NCI-H524 treated with DMSO at 0.1 percent for 48 hours (cell line): ENCODE measurements at regions not wholly inside any gene's neighbourhood (a gene's known extent, or its start where the extent isn't known, plus 50 kb on each side); places are given as distances from the start of the nearest gene placed in this dataset.
A peak's percentile ranks its signal among the peaks of the same experiment; 100 is the strongest.
"Not testable (repeated sequence)": the region's sequence is repeated elsewhere in the genome, so short reads cannot be mapped to it uniquely, and the experiment has no call there.

ENCODE experiments used
- DNase-seq: peaks from one replicate; lab custom pipeline; 2025; lab: John Stamatoyannopoulos, UW

- no peak for DNase-seq
Measured at GRCh38 chr12:45490232-45490881, 239.1 kb upstream of the ARID2 start.

GRCh38 chr12:45494279-45494678, 235.2 kb upstream of the ARID2 start:
- DNase-seq = no peak

DNA sequence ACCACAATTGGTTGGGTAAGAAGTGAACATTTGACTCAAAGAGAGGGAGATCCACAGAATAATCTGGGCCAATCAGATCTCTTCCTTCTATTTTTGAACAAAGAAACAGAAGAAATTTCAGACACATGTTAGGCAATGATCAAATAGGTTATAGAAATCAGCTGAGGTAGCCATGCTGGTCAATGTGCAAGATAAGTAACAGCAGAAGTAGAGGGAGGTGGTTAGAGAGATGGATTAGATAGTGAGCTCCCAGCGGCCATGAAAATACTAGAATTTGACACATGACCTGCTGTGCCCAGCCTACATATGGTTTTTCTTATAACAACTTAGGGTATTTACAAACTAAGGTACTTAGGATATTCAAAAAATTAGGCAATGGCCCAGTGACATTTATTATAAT, 230.9 kb upstream of the ARID2 start:
- no peak for DNase-seq

GRCh38 chr12:45502481-45503128, 226.9 kb upstream of the ARID2 start:
- DNase-seq = no peak

DNA sequence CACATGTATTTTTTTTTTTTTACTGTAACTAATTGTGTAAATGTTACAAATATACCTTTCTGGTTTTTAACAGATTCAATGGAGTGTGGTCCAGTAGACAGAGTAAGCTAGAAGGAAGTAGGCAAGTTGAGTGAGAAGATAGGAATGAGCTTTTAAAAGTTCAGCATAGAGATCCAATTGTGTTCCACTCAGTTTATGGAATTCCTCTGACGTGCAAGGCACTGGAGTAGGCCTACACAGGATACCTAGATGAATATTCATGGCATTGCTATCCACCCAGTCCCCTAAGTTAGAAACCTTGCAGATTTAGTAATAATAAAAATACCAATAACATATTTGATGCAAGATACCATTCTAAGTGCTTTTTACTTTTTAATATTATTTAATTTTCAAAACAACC, 225.6 kb upstream of the ARID2 start:
- no peak for DNase-seq

- no peak for DNase-seq
Measured at GRCh38 chr12:45504316-45505010, 225.0 kb upstream of the ARID2 start.

GRCh38 chr12:45509187-45509586, 220.3 kb upstream of the ARID2 start:
- DNase-seq = no peak

- no peak for DNase-seq
Measured at GRCh38 chr12:45509621-45510020, 219.9 kb upstream of the ARID2 start.

- no peak for DNase-seq
Measured at GRCh38 chr12:45517381-45517780, 212.1 kb upstream of the ARID2 start.

DNA sequence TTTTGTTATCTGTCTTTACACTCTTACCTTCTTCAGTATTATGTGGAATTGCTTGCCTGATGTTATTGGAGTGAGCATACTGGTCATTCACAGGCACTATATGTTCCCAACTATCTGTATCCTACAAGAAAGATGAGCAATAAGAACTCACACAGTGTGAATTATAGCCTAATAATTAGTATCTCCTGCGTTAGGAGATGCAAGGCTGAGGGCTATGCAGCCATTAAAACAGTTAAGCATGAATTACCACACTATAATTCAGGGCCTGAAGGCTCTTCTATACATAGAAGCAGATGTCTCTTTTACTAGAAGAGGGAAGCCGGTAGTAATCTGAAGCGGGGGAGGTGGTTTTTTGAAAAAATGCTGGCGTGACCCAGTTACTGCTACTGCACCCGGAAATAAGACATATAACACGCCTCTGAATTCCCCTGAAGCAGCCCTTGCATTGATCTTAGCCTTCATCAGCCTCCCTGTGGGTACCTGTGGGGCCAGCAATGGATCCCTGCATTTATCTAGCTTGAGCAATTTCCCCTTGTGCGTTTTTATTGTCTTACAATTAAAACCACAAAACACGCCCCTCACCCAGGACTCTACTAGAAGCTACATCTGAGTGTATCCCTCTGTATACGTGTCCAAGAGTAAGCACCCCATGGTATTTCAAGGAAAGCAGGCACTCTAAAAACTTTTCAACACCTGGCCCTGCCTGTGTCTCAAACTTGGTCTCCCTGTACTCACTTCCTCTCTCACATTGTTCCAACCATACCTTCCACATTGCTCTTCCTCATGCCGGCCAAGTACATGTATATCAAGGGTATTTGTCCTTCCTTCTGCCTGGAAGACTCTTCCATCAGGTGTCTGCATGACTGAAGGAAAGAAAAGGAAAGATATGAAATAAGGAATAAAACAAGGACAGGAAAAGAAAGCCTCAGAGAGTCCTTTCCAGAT, 210.9 kb upstream of the ARID2 start:
- DNase-seq = no peak

DNA sequence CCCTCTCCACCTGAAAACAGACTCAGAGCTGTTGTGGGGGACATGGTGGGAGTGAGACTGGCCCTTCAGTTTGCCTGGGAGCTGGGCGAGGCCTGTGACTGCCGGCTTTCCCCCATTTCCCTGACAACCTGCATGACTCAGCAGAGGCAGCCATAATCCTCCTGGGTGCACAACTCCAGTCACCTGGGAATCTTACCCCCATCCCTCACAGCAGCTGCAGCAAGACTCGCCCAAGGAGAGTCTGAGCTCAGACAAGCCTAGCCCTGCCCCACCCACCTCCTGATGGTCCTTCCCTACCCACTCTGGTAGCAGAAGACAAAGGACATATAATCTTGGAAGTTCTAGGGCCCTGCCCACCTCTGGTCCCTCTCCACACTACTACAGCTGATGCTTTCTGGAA, 207.3 kb upstream of the ARID2 start:
- DNase-seq = no peak

DNA sequence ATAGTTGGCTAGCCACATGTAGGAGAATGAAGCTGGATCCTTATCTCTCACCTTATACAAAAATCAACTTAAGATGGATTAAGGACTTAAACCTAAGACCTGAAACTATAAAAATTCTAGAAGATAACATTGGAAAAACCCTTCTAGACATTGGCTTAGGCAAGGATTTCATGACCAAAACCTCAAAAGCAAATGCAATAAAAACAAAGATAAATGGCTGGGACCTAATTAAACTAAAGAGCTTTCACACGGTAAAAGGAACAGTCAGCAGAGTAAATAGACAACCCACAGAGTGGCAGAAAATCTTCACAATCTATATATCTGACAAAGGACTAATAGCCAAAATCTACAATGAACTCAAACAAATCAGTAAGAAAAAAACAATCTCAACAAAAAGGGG, 202.7 kb upstream of the ARID2 start:
- DNase-seq = not testable (repeated sequence)

- no peak for DNase-seq
Measured at GRCh38 chr12:45532113-45532512, 197.4 kb upstream of the ARID2 start.

GRCh38 chr12:45535610-45536180, 193.8 kb upstream of the ARID2 start:
- DNase-seq = no peak

GRCh38 chr12:45536284-45536683, 193.2 kb upstream of the ARID2 start:
- DNase-seq = no peak

DNA sequence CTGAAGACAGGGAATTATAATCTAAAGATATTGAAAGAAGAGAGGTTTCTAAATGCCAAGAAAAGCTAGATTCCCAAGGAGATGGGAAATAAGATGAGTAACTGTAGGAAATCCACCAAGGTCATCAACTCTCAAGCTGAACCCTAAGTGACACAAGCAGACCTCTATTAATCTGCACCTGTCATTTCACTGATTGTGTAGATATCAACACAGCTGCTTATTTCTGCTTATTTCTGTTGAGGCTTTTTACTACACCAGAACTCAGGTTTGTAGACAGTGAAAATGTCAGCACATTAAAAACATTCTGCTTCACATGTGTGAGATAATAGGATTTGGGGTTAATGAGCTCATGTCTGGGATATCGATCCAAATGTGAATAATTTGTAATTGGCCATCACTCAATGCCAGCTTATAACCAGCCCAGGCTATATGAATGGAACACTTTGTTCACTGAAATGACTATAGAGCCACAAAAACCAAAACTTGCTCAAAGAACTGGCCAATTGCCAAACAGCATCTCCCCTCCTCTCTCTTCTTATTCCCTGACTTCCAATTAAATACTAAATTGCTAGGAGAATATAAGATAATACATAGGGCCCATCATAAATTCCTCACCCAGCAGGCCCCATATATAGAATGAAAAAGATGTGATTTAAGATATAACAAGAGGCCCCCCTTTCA, 188.7 kb upstream of the ARID2 start:
- peak; percentile 49 for DNase-seq

DNA sequence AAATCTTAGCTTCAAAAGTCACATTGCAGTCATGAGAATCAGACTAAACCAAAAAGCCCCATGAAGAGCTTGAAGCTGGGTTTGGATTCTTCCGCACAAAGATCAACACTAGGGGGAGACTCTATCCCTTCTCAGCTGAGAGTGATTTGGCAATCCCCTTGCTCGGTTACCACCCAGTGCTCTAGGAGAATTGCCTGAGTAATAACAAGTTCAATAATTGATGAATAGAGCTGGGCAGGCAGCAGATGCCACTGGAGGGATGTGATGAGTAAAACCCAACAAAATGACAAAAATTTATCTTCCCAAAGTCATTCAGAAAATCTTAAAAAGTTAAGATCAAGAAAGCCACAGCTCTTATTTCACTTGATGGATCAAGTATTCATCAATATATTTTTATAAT, 185.6 kb upstream of the ARID2 start:
- DNase-seq = peak; percentile 37

GRCh38 chr12:45546545-45546944, 183.0 kb upstream of the ARID2 start:
- no peak for DNase-seq

DNA sequence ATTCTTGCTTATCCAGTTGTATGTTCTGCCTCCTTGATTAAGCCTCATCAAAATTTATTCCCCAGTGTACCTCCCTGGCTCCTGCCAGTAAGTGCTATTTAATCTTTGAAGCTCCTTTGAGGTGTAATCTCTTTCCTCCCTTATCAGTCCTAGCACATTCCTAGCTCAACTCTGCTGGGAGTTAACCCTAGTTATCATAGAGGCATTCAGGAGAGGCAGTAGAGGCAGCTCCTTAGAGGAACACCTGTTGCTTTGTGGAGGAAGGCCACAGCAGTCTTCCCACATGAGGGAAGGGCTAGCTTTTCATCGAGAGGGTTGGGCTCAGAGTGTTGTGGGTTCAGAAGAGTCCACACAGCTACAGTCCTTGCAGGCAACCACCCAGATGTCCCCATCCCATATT, 182.4 kb upstream of the ARID2 start:
- DNase-seq = no peak

- peak; percentile 17 for DNase-seq
Measured at GRCh38 chr12:45547822-45548221, 181.7 kb upstream of the ARID2 start.

DNA sequence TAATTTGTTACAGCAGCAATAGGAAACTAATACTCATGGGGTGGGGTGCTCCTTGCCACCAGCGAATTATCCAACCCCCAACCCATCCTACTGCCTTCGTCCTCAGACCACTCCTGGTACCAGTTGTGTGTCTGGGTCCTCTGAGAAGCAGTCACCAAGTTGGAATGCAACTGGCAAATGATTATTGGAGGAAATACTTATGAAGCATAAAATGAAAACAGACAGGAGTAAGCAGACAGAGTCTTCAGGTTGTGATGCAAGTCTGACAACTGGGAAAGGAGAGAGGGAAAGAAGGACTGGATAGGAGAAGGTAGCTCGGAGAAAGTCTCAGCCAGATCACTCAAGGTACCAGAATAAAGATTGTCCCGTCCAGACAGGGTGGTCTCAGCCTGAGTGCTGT, 181.1 kb upstream of the ARID2 start:
- no peak for DNase-seq
